Activated T-cell treated with anti-CD3 and anti-CD28 coated beads for 4 hours (primary cell): ENCODE measurements at regions not wholly inside any gene's neighbourhood (a gene's known extent, or its start where the extent isn't known, plus 50 kb on each side); places are given as distances from the start of the nearest gene placed in this dataset.

Experiments
- DNase-seq: peaks from one replicate; pipeline ENCODE4 v3.0.0-alpha.2; 2020

DNA sequence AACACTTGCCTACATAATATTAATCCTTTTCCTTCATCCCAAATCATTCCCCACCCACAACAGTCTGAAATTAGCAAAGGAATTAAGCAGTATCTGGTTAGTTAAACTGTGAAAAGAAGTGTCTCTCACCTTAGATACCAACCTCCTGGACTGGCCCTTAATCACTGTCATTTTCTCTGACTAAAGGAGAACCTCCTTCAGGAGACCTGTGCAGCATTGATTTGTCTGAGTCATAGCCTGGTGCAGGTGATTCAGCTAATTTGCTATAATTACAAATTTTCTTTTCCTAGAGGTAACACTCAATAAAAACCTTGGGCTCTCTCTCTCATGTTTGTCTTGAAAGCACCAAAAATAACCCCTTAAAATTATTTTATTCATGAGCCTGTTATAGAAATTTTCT, 279.8 kb upstream of the SEMA6D start:
- DNase-seq = no peak

DNA sequence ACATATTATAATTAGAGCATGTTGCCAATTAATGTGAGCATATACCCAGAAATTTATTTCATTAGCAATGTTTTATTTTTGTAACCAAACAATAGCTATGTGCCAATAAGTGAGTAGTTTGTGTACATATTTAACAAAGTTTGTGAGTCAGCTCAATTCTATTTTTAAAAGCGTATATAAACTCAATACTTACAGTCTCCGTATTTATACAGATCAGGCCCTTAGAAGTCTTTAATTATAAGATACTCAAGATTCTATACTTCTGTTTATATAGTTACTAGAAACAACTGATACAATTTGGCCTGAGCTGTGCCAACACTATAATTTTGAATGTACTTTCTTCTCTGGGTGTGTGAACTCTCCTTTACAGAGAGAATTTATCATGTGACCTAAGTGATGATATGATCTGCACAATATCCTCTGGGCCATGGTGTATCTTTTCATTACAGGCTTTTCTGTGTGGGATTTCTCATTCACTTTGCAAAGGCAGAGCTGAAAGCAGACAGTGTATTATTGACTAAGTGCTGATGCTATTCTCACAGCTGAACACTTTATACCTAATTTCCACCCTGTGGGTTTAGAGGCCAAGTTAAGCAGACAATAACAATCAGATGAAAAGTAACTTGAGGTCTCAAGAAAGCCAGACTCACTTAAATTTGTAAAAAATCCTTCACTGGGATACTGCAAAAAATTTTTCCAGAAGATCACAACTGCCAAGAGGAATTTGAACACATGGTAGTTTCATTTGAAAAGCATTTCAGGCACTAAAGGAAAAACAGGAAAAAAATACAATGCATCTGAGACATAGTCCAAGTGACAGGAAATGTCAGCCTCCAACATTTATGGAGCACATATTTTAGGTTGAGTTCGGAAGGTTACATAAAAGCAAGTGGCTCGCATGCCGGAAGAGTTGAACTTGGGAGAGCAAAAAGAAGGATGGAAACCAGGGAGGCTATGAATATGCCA, 277.9 kb upstream of the SEMA6D start:
- no peak for DNase-seq

DNA sequence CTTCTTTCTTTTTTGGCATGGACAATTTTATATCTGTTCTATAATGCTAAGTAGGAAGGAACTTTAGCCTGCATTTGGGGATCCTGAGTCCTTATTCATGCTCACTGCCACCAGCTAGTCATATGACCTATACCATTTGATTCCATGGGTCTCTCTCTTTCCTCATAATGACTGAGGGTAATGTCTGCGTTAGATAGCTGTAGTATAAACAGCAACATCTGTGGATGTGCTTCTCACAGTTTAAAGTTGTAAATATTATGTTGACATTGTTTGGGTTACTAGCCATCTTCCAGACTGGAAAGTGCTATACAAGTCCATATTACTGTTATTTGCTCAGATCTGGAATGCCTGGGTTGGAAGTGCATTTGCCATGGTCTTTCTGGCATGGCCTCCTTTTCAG, 274.9 kb upstream of the SEMA6D start:
- DNase-seq = no peak

DNA sequence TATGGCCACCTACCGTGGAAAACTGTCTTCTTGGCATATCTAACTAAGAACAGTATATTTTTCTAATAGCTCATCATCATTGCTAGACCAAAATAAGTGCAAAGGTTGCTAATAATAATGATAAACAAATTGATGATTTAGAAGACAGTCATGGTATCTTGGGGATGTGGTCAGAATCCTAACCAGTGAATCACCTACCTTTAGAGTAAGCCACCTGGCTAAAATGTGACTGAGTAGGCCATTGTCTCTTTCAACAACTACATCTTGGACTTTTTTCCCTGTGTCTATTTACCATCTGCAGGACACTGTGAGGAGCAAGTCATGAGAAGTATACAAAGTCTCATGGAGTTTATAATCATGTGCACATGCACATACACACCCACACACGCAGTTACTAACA, 273.5 kb upstream of the SEMA6D start:
- DNase-seq = no peak

DNA sequence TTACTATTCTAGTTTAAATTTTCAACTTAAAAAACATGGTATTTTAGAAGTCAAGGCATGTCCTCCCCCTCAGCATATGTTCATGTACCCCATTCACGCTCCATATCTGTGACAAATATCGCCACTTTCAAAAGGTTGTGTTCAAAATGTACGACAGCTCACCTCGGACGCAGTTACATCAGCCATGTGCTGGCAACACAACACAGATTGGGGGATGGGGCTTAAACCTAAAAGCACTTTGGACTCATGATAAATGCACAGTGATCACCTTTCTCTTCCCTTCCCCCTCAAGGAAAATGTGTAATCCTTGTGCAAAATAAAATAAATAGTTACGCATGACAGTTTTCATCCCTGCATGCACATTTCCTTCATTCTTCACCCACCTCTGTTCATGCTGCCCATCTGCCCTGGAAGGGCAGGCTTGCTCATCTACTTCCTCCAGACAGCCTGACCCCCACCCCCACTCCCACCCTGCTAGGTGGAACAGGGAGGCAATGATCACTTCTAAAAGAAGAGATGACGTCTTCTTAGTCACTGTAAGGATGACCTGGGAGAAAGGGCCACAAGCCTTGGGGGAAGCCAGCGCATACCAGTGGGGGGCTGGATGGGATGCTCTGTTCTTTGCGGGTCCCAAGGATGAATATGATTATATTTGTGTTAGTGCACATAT, 271.4 kb upstream of the SEMA6D start:
- no peak for DNase-seq

DNA sequence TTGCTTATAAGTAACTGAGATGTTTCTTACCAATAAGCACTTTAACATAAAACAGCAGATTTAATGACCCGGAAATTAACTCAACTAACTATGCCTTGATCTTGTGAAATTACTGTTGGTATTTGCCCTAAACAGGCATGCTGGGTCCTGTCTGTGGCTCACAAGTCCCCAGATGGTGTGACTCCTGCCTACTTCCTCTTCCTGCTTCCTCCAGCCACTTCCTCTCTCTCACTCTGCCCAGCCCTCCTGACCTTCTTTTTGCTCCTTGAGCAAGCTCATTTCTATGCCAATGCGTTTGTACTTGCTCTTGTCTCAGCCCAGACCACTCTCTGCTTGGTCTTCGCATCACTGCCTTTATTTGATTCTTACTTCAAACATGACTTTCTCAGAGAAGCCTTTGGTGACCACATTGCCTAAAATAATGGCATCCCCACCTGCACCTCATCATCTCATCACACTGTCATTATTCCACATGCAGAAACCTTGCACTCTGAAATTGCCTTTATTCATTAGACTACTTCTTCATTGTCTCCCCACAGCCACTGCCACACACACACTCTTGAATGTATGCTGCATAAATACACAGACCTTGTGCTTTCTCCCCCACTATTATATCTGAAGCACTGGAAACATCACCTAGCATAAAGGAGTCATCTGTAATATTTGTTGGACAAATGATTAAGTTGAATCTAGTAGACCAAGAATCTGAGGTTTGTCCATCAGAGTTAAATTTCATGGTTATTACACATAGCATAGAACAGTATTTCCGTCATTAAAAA, 256.3 kb upstream of the SEMA6D start:
- no peak for DNase-seq

DNA sequence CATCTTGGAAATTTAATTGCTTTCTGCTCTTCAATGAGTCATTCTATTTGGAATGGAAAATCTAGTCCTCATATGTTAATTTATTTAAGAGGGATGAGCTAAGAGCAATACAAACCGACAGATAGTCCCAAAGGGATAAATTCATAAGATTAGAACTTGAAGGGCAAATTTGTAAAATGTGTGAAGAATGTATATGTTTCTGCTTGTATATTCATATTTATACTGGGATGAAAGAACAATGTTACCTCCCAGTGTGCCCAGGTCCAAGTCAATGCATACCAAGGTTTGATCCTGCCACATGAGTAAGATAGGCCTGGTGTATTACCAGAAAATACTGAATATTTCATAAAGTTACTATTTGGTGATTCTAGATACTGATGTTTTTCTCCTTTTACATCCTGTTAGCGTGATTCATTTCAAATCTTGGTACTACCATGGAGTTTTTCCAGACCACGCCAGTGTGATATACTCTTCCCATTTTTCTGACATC, 255.6 kb upstream of the SEMA6D start:
- no peak for DNase-seq

DNA sequence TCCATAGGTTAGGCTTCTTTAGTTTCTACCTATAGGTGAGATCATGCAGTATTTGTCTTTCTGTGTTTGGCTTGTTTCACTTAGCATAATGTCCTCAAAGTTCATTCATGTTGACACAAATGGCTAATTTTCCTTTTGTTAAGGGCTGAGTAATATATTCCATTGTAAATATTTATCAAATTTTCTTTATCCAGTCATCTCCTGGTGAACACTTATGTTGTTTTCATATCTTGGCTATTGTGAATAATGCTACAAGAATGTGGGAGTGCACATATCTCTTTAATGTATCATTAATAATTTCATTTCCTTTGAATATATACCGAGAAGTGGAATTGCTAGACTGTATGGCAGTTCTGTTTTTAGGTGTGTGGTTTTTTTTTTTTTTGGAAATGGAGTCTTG, 250.9 kb upstream of the SEMA6D start:
- DNase-seq = no peak

DNA sequence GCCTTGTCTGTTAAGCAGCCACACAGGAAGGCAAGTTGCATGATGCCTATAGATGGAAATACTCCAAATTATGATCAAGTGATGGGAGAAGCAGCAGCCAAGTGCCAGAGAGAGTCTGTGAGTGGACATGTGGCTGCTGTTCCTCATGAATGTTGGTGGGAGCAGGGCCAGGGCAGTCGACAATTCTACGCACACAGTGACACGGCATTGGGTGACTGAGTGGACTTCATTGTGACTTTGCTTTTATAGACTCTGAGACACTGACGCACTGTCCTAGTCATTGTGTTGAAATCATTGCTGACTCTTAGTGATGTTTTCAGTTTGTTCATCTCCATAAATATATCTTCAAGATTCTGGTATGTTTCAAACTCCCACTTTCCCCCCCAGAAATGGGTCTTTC, 246.3 kb upstream of the SEMA6D start:
- DNase-seq = no peak

DNA sequence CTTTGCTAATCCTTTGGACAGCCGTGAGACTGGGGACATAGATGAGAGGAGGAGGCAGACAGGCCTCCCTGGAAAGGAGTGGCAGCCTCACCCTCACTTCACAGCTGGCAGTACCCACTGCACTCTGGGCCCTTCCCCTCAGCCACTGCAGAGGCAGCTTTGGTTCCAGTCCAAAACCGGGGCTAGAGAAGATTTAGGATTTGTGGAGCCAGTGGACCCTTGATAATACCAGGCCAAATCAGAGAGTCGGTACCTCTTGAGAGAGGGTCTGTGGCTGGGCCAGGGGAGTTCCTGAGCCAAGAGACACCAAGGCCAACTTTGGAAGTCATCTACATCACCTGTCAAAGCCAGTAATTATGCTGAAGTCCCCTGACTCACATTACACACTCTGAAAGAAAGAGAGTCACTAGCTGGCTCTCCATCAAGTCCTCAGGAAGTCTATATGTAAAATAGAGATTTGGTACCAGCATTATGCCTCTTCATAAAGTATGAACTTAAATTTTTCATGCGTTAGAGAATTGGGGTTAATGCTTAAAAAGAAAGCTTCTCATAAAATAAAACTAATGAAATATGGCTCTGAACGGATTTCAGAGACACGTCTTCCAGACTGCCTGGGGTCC, 244.1 kb upstream of the SEMA6D start:
- no peak for DNase-seq

DNA sequence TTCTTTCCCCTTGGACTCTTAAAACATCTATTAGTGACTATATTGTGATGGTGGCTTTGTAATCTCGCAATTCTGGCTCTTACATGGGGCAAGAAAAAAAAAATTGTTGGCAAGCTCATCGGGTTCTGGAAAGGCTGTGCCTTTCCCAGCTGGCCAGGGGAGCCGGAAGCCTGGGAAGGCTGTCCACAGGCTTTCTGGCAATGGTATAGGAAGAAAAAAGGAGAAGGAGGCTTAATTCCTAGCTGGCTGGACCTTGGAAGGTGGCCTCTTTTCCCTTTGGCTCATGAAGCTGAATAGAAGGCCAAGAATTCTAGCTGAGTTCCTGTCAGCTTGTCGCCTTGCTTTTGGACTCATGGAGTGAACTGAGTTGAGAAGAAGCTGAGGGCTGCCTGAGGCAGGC, 243.5 kb upstream of the SEMA6D start:
- no peak for DNase-seq

DNA sequence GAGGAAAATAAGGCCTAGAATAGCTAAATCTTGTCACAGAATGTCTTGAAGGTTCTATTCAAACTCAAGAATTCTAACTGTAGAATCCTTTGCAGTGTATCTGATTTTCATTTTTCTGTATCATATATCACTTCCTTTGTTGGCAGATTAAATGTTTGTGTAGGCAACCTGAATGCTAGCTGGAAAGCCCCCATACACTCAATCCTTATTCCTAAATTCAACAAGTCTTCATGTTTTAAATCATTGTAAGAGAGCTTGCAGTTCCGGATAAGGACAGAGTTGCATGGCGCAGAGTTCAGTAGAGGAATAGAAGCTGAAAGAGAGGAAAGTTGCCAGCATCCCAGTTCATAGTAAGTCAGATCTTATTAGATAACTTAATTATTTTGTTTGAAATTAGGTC, 242.0 kb upstream of the SEMA6D start:
- no peak for DNase-seq

DNA sequence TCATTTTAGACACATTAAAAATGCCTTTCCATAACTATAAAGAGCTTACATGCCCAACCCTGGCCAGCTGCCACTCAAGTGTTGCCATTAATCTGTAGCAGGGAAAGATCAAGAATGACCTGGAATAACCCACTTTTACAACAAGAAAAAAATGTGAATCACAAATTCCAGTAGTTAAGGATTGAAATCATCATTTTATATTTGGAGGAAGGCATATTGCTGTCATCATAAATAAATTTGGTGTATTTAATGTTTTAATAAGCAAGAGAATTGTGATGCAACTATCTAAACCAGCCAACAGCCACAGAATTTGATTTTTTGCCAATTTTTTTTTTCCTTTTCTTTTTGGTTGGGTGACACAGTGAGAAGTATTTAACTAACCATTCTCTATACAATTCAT, 240.0 kb upstream of the SEMA6D start:
- no peak for DNase-seq

DNA sequence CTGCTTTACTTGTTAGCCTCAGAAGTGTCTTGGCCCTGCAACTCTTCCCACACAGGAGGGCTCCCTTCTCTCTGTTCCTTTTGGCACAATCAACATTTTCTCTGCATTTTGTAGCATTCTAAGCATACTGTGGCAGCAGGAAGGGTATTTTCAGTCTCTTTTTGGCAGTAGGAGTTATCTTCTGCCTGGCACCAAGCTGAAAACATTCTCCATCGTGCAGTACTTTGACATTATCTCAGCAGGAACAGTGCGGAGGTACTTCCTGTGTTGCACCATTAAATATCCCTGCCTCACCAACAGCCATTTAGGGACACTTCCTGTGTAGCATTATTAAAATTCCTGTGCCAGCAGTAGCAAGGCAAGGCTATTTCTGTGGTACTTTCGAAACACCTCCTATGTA, 233.2 kb upstream of the SEMA6D start:
- DNase-seq = no peak

DNA sequence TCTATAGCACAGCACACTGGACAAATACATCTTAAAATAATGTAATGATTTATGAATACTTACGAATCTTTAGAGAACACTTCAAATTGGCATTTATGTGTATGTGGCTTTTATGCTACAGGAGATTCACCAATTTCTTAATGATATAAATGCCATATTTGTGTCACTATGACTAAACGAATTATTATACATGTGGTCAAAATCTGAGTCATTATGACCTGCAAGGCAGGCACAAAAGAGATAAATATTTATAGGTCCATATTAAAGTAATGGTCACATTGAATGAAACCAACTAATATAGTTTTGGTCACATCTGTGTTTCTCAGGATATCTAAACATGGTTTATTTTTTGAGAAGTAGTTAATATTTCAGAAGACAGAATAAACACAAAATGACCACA, 232.3 kb upstream of the SEMA6D start:
- no peak for DNase-seq

DNA sequence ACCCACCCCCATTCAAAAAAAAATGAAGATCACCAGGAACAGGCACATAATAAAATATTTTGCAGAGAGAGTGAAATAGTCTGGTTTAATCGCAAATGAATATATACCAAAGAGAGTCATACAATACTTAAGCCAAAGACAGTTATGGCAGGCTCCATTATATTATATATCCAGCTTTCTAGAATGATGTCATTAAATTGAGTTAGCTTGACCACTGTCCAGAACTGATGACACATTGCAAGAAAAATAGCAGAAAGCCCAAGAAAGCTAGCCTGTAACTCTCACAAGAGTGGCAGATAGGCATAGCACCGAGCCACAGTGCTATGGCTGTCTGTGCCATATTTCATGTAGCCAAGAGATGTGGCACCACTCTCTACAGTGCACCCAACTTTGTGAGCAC, 231.9 kb upstream of the SEMA6D start:
- DNase-seq = no peak

DNA sequence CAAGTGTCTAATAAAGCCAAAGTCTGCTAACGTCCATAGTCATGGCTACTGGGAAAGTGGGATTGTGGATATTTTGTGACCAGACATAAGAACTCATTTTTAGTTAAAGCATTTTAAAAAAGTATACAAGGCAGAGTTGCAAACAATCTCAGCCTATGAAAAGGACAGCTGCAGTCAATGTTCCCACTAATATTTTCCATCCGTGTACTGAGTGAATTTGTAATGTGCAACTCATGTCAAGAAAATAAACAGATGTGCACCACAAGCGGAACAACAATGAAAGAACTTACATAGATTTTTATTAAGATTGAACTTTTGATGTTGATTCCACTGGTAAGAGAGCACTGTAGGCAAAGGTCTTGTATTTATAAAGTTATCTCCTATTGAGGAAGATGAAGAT, 231.3 kb upstream of the SEMA6D start:
- DNase-seq = no peak

DNA sequence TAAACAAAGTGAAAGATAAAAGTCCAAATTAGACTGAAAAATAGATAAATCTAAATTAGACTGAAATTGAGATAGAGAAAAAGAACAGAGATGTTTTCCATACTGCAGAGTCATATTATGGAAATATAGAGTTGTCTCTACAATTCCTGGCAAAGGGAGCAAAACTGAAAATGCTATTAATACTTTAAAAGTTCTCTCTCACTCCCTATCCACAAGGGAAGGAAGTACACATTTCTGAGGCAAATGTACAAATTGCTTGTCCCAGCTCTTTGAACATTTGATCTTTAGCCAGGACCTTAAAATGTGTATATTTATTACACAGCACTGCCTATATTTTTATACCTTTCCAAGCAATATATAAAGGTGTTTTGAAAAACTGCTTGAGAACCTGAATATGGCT, 225.1 kb upstream of the SEMA6D start:
- no peak for DNase-seq

DNA sequence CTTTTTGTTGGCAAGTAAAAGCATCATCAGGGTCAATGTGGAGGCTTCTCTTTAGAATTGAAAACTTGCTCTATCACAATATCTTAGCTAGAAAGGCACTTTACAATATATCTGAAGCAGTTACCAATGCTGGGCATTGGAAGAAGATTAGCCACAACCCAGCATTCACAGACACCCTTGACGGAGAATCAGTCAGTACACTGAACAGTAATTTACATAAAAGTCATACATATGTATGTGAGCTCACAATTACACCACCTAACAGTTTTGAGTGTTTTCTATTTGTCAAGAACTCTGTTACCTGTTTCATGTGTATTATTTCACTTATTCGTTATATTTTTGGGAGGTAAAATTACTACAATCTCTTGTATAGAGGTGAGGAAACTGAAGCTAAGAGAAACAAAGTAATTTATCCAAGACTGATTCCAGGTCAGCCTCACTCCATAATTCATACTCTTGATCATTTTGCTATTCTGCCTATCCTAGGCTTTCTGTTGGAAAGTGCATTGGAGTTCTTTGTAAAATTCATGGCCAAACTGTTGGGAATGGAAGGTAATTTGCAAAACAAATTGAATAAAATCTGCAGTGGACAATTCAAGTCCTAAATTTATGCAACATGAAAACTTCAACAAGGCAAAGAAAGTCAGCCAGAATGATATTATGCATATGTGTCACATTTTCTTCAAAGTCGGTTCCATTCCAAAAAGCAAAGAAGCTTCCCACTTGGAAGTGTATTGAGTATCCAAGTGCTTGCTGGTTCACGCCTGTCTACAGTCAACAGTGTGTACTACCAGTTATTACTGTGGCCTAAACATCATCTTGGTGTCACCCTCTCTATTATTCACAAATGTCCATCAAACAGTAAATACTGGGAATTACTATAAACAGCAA, 223.7 kb upstream of the SEMA6D start:
- DNase-seq = no peak

DNA sequence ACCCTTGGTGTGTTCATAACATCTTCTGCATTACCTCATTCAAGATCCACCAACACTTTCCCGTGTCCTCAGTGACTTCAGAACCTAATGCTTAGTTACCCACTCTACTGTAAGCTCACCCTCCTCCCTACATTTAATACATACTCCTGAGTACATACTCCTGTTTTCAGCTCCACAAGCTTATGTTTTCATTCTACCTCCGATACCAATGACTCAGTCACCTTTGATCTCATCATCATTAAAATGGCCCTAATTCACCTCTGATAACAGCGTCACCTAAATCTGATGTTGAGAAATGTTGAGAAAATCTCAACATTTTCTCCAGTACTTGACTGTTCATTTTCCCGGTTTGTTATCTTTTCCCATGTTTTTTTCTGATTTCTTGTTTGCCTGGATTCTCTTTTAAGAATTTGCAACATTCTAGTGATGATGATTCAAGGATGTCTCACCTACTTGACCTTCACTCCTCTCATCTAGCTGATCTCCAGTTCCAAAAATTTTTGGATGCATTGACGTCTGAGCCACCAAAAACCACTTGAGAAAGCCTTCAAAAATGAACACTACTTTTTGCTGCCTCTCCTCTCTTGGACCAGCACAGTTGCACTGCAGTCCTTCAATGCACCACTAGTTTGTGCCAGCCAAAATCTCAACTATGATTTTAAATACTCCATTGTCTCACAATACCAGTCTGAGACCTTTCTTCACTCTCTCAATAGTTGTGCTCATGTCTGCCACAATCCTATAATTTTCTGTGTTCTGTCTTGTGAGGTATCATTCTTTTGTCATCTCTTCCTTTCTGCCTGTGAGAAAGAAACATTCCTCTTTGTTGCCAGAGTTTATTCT, 220.7 kb upstream of the SEMA6D start:
- no peak for DNase-seq

DNA sequence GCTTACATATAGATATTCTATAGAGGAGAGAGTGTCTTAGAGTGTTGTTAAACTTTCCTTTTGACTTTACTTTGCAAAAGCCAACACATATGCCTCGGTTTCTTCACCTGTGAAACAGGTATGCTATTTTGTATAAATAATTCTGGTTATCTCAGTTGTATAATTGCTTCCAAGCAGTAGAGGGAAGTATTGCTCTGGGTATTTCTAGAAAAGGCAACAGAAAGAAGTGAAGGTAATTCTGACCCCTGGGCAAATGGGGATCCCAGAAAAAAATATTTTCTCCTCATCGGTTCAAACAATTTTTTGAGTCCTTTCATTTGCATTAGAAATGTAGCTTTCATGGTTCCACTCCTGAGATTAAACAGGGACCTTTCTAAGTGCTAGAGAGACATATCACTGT, 216.5 kb upstream of the SEMA6D start:
- DNase-seq = no peak
